Endothelial cell of umbilical vein (primary cell): ENCODE measurements at regions not wholly inside any gene's neighbourhood (a gene's known extent, or its start where the extent isn't known, plus 50 kb on each side); places are given as distances from the start of the nearest gene placed in this dataset.
"Not testable (repeated sequence)": the region's sequence is repeated elsewhere in the genome, so short reads cannot be mapped to it uniquely, and the experiment has no call there.

ENCODE experiments used
- CTCF ChIP-seq, 2 donors: IDR thresholded peaks; 1 replicate in 1 of 2; 2 replicates in 1 of 2; pipeline ENCODE4 v1.5.1; 2011; ENCODE audit warnings: low read length in 2 of 2, mild to moderate bottlenecking in 2 of 2, moderate library complexity in 2 of 2, control low read depth in 1 of 2, inconsistent platforms in 1 of 2, low read depth in 1 of 2; ENCODE audit not compliant: insufficient read depth in 1 of 2; ENCODE audit errors: extremely low read depth in 1 of 2
- EZH2 ChIP-seq: IDR thresholded peaks from 2 replicates; pipeline ENCODE4 v1.6.1; 2012; ENCODE audit warnings: borderline replicate concordance, low read depth, mild to moderate bottlenecking, moderate library complexity, low read length, inconsistent platforms; ENCODE audit not compliant: severe bottlenecking
- FOS ChIP-seq: IDR thresholded peaks from 2 replicates; pipeline ENCODE4 v1.6.1; 2011; ENCODE audit warnings: mild to moderate bottlenecking, low read length, moderate library complexity, borderline replicate concordance; ENCODE audit not compliant: insufficient read depth
- MAX ChIP-seq: IDR thresholded peaks from 2 replicates; pipeline ENCODE4 v1.6.1; 2011; ENCODE audit not compliant: insufficient read depth, insufficient read length
- MYC ChIP-seq: IDR thresholded peaks from one replicate; pipeline ENCODE4 v1.6.1; 2011; ENCODE audit warnings: mild to moderate bottlenecking, low read depth, low read length
- POLR2A ChIP-seq: IDR thresholded peaks from 2 replicates; pipeline ENCODE4 v1.6.1; 2012; ENCODE audit warnings: low read depth, mild to moderate bottlenecking, control low read depth, low read length
- POLR2AphosphoS5 ChIP-seq: IDR thresholded peaks from 2 replicates; pipeline ENCODE4 v1.6.1; 2012; ENCODE audit warnings: low read depth, mild to moderate bottlenecking, control low read depth, low read length, moderate library complexity; ENCODE audit not compliant: insufficient read depth

- TF ChIP-seq POLR2A; CTCF (IDR thresholded peaks at IDR 0.05; ENCODE audit: extremely low read depth in 1 of 2, insufficient read depth in 1 of 2, low read depth in 1 of 2, low read length in 2 of 2); POLR2AphosphoS5; EZH2; FOS; MYC; MAX: not testable (repeated sequence)
Measured at GRCh38 chr6:163732014-163732351, 317.5 kb downstream of the QKI start.
